ENCODE measurements at regions not wholly inside any gene's neighbourhood (a gene's known extent, or its start where the extent isn't known, plus 50 kb on each side); places are given as distances from the start of the nearest gene placed in this dataset.
"Not testable (repeated sequence)": the region's sequence is repeated elsewhere in the genome, so short reads cannot be mapped to it uniquely, and the experiment has no call there.

- not testable (repeated sequence) for DNase-seq
Measured at GRCh38 chr14:38557391-38557790, 301.5 kb upstream of the CLEC14A start.

DNA sequence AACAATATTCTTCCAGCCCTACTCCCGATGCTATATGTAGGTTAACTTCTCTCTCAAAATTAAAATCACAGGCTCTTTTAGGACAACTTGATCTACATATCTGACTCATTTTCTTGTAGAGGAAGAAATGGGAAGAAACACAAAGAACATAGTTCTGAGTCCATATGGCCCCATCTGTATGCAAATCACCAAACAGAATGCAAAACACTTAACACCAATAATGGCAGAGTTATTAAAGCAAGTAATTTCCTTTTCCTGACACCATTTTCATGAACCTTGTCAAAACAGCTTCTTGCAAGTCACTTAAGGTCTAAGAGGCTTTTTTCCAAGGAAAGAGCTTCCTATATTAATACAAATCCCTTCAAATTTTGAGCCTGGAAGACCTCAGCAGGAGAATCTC is 300.4 kb upstream of the CLEC14A start:
- no peak for DNase-seq

- no peak for DNase-seq
Measured at GRCh38 chr14:38554026-38554425, 298.1 kb upstream of the CLEC14A start.

DNA sequence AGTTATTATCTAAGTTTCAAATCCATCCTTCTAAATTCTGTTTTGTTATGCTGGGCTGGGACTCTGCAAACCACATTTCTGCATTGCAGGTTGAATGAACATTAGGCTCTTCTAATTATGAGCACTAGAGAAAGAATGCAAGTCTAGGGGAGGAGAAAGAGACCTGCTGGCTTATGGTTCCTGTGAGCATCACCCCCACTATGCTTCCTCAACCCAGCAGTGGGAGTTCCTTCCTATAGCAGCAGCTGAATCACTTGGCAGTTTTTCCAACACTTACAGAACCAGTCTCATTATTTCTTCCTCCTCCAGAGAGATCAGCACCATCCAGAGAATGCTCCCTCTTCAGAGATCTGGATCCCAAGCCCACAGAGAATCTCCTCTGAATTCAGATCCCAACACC is 297.7 kb upstream of the CLEC14A start:
- no peak for DNase-seq

DNA sequence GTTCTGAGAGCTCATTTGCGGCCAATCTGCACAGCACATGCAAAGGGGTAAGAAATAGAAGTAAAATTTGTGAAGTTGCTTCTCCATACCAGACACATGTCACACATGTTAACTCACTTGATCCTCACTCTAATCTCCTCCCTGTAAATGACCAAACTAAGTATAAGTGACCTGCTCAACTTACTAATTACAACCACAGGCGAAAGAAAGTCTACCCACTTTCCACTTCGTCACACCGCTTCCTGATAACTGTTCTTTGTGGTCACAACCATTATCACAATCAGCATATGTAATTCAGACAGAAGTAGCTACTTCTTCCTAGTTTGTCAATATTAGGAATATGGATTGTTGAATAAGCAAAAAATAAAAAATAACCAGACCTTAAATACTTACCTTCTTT is 293.7 kb upstream of the CLEC14A start:
- DNase-seq, result no peak

DNA sequence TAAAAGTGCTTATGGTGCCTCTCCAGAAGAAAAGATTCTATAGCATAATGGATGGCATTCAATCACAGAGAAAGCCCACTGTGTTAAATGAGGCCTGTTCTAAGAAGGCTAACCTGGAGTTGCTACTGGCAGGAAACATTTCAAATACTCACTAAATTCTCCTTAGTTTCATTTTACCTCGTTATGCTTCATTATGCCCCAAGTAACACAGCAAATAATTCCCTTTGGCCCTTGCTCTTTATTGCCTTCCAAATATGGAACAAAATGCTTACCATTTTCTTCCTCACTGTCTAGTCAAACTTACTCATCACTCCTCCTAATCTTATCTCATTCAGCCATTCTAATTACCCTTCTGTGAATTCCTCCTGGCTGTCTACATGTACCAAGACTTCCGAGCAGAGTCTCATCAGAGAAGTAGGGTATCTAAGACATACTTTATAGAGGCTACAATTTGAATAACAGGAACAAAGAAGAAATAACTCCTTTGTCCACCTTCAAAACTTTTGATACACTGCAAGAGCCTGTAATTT is 292.1 kb upstream of the CLEC14A start:
- DNase-seq, result no peak

- no peak for DNase-seq
Measured at GRCh38 chr14:38546932-38547551, 291.1 kb upstream of the CLEC14A start.

GRCh38 chr14:38544776-38545175 is 288.9 kb upstream of the CLEC14A start:
- DNase-seq, result no peak

GRCh38 chr14:38543851-38544250 is 288.0 kb upstream of the CLEC14A start:
- DNase-seq, result not testable (repeated sequence)

DNA sequence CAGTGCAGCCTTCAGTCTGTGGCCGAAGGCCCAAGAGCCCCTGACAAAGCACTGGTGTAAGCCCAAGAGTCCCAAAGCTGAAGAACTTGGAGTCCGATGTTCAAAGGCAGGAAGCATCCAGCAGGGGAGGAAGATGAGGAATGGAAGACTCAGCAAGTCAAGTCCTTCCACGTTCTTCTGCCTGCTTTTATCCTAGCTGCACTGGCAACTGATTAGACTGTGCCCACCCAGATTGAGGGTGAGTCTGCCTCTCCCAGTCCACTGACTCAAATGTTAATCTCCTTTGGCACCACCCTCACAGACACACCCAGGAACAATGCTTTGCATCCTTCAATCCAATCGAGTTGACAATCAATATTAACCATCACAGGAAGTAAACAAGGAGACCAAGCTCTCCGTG is 282.2 kb upstream of the CLEC14A start:
- DNase-seq, result not testable (repeated sequence)

DNA sequence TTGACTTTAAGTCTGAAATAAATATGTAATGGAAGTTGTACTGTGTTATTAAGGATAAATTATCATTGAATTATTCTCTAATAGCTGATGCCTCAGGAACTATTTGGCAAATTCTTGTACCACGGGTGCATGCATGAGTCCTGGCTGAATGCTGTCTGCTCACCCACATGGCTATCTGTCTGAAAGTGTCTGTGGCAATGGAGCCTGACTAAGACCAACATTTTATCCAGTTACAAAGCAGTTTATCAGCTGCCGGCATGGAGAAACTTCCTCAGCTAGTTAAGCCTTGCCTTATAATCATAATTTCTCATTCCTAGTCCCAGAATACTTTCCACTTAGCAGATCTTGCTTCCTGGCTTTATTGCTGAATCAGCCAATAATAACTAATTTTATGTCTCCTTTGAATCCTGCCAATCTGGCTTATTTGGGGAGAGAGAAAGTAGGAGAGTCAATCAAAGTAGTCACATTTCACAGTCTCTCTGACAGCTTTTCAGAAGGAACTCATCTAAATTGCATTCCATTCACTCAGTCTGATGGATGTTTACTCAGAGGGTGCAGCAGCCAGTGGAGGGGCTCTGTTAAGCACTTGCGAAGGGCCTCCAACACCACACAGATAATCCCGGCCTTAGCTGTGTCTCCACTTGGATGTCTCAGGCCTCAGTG is 280.6 kb upstream of the CLEC14A start:
- no peak for DNase-seq

GRCh38 chr14:38528582-38528981 is 272.7 kb upstream of the CLEC14A start:
- DNase-seq, result no peak

DNA sequence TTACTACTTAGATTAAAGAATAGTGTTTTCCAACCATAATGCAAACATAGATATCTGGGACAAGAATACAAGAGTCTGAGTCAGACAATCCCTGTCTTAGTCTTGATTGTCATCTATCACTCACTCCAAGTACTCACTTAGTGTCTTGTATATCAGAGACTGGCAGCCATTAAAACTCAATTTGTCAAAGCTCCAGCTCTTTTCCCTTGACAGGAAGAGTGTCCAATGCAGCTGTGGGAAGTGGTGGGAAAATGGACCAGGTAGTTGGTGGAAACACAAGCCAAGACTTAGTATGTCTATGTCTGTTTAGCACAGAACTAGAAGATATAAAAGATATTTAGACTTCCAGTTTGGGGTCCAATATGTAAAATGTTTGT is 271.6 kb upstream of the CLEC14A start:
- DNase-seq, result no peak

DNA sequence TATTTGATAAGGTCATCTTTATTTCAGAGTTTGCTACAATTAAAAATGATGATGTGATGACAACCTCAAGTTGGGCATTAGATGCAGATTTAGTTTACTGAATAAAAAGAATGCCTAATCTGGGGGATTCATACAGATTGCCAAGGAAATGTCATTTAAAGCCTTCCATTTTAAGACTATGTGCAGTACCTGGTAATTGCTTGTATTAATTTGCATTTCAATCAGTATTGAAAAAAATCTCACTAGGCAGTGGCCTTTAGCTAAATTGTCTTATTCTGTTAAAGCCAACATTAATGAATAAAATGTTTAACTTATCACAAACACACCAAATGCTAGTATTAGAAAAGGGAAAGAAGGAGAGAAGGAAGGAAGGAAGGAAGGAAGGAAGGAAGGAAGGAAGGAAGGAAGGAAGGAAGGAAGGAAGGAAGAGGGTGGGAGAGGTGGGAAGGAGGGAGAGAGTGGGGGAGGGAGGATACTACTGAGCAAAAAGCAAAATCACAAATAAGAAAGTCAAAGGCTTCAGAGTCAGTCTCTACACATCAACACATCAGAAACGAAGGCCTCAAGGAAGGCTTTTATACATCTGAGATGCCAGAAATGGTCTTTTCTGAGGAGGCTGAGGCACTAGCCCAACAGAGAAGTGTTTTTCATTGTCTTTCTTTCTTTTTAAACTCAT is 271.1 kb upstream of the CLEC14A start:
- DNase-seq, result no peak

GRCh38 chr14:38524636-38525509 is 269.0 kb upstream of the CLEC14A start:
- DNase-seq, result no peak

DNA sequence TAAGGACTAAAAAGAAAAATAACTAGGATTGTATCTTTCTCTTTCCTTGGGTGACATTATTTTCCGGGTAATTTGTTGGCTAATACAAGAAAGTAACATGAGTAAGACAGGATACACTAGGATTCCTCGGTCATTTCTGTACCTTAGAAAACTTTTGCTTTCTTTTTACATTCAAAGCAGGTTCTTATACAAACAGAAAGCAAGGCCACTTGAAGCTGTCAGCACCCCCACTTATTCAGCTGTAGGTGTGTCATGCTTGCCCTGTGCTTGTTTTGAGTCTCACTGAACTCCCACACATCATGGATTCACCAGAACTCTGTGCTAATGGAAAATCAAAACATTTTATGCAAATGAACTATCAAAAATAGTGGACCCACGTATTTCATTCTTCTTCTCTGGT is 266.8 kb upstream of the CLEC14A start:
- DNase-seq, result no peak

DNA sequence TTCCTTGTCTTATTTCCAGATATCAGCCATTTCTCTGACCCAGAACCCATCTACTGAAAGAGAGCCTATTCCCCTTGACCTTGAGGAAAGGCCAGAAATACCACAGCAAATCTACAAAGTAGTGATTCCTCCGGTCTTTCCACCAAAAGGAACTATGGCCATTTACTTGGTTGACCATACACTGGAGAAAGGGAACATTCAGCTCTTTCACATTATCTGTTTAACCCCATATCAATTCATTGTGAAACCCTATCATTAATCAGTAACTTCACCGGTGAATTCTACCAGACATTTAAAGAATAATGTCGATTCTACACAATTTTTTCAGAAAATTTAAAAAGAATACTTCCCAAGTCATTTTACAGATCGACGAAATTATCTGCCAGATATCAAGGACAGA is 265.7 kb upstream of the CLEC14A start:
- DNase-seq, result no peak

DNA sequence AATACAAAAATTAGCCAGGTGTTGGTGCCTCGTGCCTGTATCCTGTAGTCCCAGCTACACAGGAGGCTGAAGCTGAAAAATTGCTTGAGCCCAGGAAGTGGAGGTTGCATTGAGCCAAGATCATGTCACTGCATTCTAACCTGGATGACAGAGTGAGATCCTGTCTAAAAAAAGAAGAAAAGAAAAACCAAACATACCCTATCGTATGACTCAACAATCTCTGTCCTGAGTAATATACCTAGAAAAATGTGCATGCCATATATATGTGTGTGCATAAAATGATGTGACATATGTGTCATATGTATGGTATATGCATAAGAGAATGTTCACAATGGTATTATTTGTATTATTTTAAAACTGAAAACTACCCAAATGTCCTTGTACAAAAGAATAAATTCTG is 261.5 kb upstream of the CLEC14A start:
- DNase-seq, result no peak

DNA sequence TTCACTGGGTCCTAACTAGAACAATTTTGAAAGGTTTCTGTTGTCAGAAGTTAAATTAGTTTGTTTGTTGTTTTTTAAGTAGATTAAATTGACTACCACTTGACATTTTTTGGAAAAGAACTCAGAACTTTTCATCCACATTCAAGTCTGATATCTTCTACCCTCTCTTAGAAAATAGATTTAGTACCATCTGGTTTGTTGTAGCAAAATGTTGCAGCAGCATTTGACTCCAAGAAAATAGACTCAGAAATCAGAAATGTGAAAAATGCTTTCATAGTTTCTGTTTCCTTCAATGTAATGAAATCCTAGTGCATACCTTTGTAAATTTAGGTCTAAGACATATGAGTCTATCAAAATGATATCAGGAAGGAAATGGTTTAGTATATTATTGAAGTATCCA is 256.3 kb upstream of the CLEC14A start:
- DNase-seq, result no peak

GRCh38 chr14:38507299-38507698 is 251.4 kb upstream of the CLEC14A start:
- DNase-seq, result no peak

GRCh38 chr14:38505973-38506249 is 250.0 kb upstream of the CLEC14A start:
- DNase-seq, result no peak

GRCh38 chr14:38505221-38505972 is 249.5 kb upstream of the CLEC14A start:
- no peak for DNase-seq

GRCh38 chr14:38504175-38504574 is 248.3 kb upstream of the CLEC14A start:
- DNase-seq, result no peak
